SK-N-SH treated with all-trans-retinoic acid at 6 μM for 48 hours (cell line): ENCODE measurements at regions not wholly inside any gene's neighbourhood (a gene's known extent, or its start where the extent isn't known, plus 50 kb on each side); places are given as distances from the start of the nearest gene placed in this dataset.

Experiments used
- ISL1 ChIP-seq: fragments of 250-450 bp; sonication (Bioruptor Pico); IDR thresholded peaks from 2 replicates; pipeline ENCODE4 v2.1.2; 2022; ENCODE audit warnings: mild to moderate bottlenecking, moderate library complexity
- RARB ChIP-seq: fragments of 250-450 bp; sonication (Bioruptor Pico); IDR thresholded peaks from 2 replicates; pipeline ENCODE4 v1.8.0; 2021; ENCODE audit warnings: mild to moderate bottlenecking, moderate library complexity
- ZC3H10 ChIP-seq: fragments of 250-450 bp; sonication (Bioruptor Pico); IDR thresholded peaks from 2 replicates; pipeline ENCODE4 v1.5.1; 2021; ENCODE audit warnings: mild to moderate bottlenecking, moderate library complexity
- TF ChIP-seq, protein P1 (sequence below): fragments of 250-450 bp; sonication (Bioruptor Pico); IDR thresholded peaks from 2 replicates; pipeline ENCODE4 v1.8.0; 2020; ENCODE audit warnings: mild to moderate bottlenecking, moderate library complexity, borderline replicate concordance

DNA sequence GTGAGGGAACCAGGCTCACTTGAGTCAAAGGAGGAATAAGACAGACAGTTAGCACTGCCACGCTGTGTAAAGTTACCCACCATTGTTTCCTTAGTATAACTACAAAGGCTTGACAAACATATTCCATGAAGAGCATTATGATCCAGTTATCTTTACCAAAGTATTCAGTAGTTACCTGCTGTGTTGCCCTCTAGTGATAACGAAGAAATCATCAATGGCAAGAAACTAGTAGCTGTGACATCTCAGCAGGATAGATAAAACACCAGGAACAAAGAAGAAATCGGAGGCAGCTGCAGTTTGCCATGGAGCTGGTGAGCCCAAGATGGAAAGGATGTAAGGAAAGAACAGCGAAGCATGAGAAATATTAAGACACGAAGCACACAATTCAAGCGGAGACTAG, 215.3 kb upstream of the FSHR start:
- TF ChIP-seq, protein P1, sequence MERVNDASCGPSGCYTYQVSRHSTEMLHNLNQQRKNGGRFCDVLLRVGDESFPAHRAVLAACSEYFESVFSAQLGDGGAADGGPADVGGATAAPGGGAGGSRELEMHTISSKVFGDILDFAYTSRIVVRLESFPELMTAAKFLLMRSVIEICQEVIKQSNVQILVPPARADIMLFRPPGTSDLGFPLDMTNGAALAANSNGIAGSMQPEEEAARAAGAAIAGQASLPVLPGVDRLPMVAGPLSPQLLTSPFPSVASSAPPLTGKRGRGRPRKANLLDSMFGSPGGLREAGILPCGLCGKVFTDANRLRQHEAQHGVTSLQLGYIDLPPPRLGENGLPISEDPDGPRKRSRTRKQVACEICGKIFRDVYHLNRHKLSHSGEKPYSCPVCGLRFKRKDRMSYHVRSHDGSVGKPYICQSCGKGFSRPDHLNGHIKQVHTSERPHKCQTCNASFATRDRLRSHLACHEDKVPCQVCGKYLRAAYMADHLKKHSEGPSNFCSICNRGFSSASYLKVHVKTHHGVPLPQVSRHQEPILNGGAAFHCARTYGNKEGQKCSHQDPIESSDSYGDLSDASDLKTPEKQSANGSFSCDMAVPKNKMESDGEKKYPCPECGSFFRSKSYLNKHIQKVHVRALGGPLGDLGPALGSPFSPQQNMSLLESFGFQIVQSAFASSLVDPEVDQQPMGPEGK = no peak
- TF ChIP-seq ISL1 (CRISPR knock-in tag) (no peak), RARB (CRISPR knock-in tag) (no peak), ZC3H10 (CRISPR knock-in tag) (no peak)
